ENCODE measurements at regions not wholly inside any gene's neighbourhood (a gene's known extent, or its start where the extent isn't known, plus 50 kb on each side); places are given as distances from the start of the nearest gene placed in this dataset.

- Histone ChIP-seq H3K79me2 (ENCODE audit: insufficient read depth, low read length) (no peaks in the 10 kb centered on the region), H3K27ac (ENCODE audit: low read depth in 1 of 2, low read length in 2 of 2) (no peak overlapping the region), H3K27me3 (ENCODE audit: control insufficient read depth in 2 of 2, insufficient read depth in 2 of 2, low read length in 2 of 2) (no peaks in the 10 kb centered on the region), H3K36me3 (replicated peaks in 1 of 2; ENCODE audit: control insufficient read depth in 1 of 2, insufficient read depth in 2 of 2, low read length in 2 of 2) (no peaks in the 10 kb centered on the region), H3K4me1 (ENCODE audit: control insufficient read depth in 1 of 2, insufficient read depth in 2 of 2, low read length in 2 of 2) (no peaks in the 10 kb centered on the region), H4K20me1 (ENCODE audit: insufficient read depth, low read length) (no peaks in the 10 kb centered on the region), H3K4me2 (replicated peaks; ENCODE audit: extremely low read depth, low read length, poor library complexity, severe bottlenecking) (no peak overlapping the region), H3K4me3 (replicated peaks in 1 of 3; ENCODE audit: low read depth in 2 of 3, low read length in 3 of 3) (no peak overlapping the region), H3K9ac (ENCODE audit: insufficient read depth, low read length, poor library complexity, severe bottlenecking) (no peak overlapping the region), H3K9me3 (replicated peaks in 1 of 2; ENCODE audit: control insufficient read depth in 1 of 2, insufficient read depth in 1 of 2, low read length in 2 of 2) (no peaks in the 10 kb centered on the region), H2AFZ (ENCODE audit: insufficient read depth, low read depth, low read length, poor library complexity, severe bottlenecking) (no peak overlapping the region)
- H3K27ac Mint-ChIP-seq = no peak overlapping the region
- peaks cover 0 to 13% (median 4%) of the 10 kb centered on the region in 7 donors for H3K9me3 Mint-ChIP-seq
- no peaks in the 10 kb centered on the region for H3K27me3 Mint-ChIP-seq (ENCODE audit: low read depth in 3 of 3)
- TF ChIP-seq CTCF (IDR thresholded peaks at IDR 0.05) = no peak
- H3K4me1 Mint-ChIP-seq = no peaks in the 10 kb centered on the region
- no peak for DNase-seq
- 83% methylated on average over 2 of the region's 4 CpGs for WGBS (ENCODE audit: insufficient coverage)
- no peak overlapping the region for H3K4me3 Mint-ChIP-seq
- H3K36me3 Mint-ChIP-seq = no peaks in the 10 kb centered on the region
- intact Hi-C loops (cut with micrococcal nuclease) = no loop called here
Observed at GRCh38 chr6:9435281-9435680, 979.6 kb downstream of the TFAP2A start.

GRCh38 chr6:9431945-9432344 lies 982.9 kb downstream of the TFAP2A start:
- Mint-ChIP-seq H3K36me3 (no peaks in the 10 kb centered on the region), H3K4me3 (no peak overlapping the region), H3K9me3 (peaks cover 0 to 22% (median 5%) of the 10 kb centered on the region in 7 donors), H3K27ac (no peak overlapping the region), H3K27me3 (ENCODE audit: low read depth in 3 of 3) (peaks cover 0 to 2% (median 0%) of the 10 kb centered on the region in 3 donors), H3K4me1 (no peaks in the 10 kb centered on the region)
- intact Hi-C loops (cut with micrococcal nuclease) = no loop called here
- H3K79me2 ChIP-seq (ENCODE audit: insufficient read depth, low read length) = no peaks in the 10 kb centered on the region
- H3K4me1 ChIP-seq (ENCODE audit: control insufficient read depth in 1 of 2, insufficient read depth in 2 of 2, low read length in 2 of 2) = no peaks in the 10 kb centered on the region
- no peak for TF ChIP-seq CTCF (IDR thresholded peaks at IDR 0.05)
- H4K20me1 ChIP-seq (ENCODE audit: insufficient read depth, low read length) = no peaks in the 10 kb centered on the region
- H3K27me3 ChIP-seq (ENCODE audit: control insufficient read depth in 2 of 2, insufficient read depth in 2 of 2, low read length in 2 of 2) = no peaks in the 10 kb centered on the region
- H3K4me2 ChIP-seq (replicated peaks; ENCODE audit: extremely low read depth, low read length, poor library complexity, severe bottlenecking) = no peak overlapping the region
- H3K4me3 ChIP-seq (replicated peaks in 1 of 3; ENCODE audit: low read depth in 2 of 3, low read length in 3 of 3) = no peak overlapping the region
- H2AFZ ChIP-seq (ENCODE audit: insufficient read depth, low read depth, low read length, poor library complexity, severe bottlenecking) = no peak overlapping the region
- DNase-seq = no peak
- H3K27ac ChIP-seq (ENCODE audit: low read depth in 1 of 2, low read length in 2 of 2) = no peak overlapping the region
- H3K9me3 ChIP-seq (replicated peaks in 1 of 2; ENCODE audit: control insufficient read depth in 1 of 2, insufficient read depth in 1 of 2, low read length in 2 of 2) = peaks cover 0 to 4% of the 10 kb centered on the region in 2 donors
- no peak overlapping the region for H3K9ac ChIP-seq (ENCODE audit: insufficient read depth, low read length, poor library complexity, severe bottlenecking)
- WGBS (ENCODE audit: insufficient coverage) = 94% methylated on average over 4 of the region's 4 CpGs
- H3K36me3 ChIP-seq (replicated peaks in 1 of 2; ENCODE audit: control insufficient read depth in 1 of 2, insufficient read depth in 2 of 2, low read length in 2 of 2) = no peaks in the 10 kb centered on the region
